ENCODE measurements at regions not wholly inside any gene's neighbourhood (a gene's known extent, or its start where the extent isn't known, plus 50 kb on each side); places are given as distances from the start of the nearest gene placed in this dataset.
"Not testable (repeated sequence)": the region's sequence is repeated elsewhere in the genome, so short reads cannot be mapped to it uniquely, and the experiment has no call there.

DNA sequence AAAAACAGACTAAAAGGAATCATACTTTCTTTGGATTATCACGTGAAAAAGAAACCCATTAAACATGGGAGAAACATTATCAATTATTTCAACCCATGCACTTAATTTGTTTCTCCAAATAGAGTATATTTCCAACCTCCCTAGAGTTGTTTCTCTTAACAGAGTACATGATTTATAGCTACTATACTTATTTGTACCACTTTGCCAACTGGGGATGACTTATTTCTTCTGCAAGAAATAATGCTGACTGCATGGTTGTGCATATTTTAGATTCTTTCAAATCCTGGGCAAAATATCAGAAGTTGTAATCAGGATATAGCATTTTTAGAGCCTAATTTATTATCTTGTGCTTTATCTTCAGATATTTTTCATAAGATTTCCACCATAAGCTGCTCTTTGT, 629.1 kb upstream of the EYS start:
- DNase-seq = peak; percentile 27

DNA sequence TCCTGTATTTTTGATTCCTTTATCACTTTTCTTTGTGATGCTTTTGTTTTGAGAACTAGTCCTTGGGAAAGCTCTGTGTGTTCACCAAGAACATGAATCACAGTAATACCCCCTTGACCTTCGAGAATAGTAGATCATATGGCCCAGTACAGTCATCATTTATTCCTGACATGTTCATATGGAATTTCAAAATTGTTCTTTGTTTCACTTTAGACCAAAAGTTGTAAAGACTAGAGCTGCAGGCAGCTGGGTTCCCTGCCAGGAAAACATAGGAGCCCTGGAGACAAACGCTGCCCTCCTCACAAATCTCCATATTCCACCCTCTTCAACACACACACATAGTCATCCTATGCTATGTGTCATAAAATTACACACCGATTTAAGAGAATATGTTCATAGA, 621.2 kb upstream of the EYS start:
- peak; percentile 70 for DNase-seq

DNA sequence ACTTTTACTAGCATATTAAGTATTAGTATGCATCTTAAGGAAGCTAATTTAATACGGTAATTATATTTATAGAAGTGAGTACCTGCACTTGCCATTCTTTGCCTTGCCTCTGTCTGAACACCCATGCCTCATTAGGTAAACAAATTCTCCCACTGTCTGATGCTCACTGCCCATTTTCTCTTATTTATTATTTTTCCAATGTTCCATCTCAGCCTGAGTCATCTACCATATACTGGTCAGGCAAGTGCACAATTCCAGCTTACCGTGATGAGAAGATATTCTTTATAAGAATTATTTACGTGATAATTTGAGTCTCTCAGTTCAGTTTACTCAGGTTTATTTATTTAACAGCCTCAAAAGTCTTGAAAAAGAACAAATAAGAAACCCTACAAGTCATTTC, 619.2 kb upstream of the EYS start:
- no peak for DNase-seq

DNA sequence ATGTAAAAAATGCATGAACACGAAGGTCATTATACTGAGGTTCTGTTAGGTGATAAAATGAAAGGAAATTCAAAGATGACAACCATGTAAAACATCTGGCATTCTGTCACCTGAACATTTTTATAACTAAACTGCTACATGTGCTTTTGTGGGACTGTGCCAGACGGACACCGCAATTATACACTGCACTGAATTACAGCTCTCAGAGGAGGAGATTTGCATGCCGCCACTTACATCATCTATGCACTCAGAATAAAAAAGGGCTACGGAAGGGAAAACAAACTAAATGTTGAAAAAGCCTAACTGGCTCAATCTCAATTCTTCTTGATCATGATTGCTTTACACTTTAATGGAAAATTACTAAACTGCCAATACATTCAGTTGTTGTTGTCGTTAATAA, 614.0 kb upstream of the EYS start:
- peak; percentile 6 for DNase-seq

DNA sequence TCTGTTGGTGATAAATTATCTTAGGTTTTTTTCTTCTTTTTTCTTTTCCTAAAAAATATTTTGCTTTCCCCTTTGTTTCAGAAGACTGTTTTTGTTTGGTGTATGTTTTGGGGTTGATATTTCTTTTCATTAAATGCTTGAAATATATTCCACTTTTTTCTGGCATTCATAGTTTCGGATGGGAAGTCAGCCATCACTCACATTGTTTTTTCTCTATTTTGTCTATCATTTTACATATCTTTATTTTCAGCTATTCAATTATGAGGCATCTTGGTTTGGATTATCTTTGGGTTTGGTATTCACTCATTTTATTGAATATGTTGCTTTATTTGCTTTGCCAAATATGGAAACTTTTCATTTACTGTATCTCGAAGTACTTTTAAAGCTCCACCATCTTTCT, 600.5 kb upstream of the EYS start:
- DNase-seq = no peak

DNA sequence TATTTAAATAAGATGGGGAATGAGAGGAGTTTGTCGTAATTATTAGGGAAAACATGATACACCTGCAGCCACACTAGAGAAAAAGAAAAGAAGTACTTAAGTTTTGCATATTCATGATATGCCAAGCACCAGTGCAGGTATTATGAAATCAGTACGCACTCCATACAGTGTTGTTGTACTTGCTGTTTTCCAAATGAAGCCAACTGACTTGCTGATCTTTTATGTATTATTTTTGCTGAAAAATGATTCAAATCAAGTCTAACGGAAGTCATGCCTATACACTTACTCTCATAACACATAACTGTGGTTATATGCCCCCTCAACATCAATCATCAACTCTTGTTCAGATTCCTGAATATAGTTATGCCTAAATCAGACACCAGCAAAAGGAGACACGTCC, 584.9 kb upstream of the EYS start:
- no peak for DNase-seq

DNA sequence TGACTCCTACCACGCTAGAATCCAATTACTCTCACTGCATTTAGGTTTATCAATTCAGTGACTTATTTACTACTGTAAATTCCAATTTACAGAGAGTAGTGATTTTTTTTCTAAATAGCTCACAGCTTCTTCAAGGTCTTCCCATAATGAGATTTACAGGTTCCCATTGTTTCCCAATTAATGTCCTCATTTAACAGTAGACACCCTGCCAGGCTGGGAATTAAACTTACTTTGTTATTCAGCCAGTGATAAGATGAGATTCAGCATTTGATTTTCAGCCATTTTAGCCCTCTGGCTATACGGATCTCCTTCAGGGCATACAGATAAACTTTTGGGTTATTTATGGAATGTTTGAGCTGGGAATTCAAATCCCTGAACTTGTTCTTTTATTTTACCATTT, 582.9 kb upstream of the EYS start:
- no peak for DNase-seq

DNA sequence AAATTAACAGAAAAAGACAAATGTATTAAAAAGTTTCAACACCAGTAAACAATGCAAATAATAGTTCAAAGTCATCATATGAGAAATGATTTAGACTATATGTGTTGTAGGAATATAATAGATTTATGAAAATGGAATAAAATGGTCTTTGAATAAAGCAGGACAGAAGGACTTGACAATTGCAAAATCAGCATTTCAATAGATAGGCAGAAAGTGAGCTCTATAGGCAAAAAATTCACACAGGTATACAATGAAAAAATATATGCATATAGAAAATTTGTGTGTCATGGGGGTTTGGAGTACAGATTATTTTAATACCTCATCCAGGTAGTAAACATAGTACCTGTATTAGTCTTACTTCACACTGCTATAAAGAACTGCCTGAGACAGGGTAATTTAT, 571.1 kb upstream of the EYS start:
- DNase-seq = no peak

DNA sequence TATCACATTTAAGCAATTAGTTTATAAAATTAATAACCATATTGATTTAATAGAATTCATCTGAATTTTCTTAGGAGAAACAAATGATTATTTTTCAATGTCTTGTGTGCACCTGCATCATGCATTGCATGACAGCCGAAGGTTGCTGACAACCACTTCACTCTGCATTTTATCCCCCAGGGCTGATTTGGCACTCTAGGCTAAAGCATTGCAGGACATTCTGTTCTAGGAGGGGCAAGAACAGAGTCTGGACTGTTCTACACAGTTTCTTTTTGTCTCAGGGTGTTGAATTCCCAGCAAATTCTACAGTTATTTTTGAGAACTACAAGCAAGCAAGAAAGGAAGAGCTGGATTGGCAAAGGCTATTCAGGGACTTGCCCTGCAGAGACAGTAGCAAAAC, 570.4 kb upstream of the EYS start:
- no peak for DNase-seq

DNA sequence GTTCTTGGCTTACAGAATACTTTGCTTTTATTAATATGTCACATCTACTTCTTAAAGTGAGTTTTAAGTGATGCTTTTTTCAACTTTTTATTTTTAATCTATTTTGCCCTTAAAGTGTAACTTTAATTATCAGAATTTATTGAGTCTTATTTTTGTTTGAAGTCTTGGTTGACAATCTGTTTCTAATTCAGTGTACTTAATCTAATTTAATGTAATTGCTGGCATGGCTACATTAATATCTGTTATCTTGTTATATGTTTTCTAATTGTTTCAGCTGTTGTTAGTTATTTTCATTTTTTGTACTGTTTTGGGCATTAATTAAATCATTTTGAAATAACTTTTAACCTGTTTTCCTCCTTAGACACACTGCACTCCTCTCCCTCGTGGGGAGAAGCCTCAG, 558.7 kb upstream of the EYS start:
- DNase-seq = no peak

DNA sequence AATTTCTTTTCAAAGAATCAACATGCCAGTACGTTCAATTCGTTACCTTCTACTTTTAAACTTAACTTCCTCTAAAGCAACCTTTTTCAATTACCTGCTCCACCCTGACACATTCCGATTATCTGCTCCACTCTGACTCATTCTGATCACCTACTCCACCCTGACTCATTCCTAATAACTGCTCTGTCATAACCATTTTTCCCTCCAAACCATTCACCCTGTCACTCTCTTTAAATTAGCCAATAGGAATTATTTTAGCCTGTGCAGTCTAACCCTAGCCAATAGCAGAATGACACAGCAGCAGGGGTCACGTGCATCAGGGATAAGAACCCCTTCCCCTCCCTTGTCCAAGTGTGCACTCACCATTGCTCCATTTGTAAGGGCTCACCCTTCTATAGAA, 557.4 kb upstream of the EYS start:
- DNase-seq = no peak

DNA sequence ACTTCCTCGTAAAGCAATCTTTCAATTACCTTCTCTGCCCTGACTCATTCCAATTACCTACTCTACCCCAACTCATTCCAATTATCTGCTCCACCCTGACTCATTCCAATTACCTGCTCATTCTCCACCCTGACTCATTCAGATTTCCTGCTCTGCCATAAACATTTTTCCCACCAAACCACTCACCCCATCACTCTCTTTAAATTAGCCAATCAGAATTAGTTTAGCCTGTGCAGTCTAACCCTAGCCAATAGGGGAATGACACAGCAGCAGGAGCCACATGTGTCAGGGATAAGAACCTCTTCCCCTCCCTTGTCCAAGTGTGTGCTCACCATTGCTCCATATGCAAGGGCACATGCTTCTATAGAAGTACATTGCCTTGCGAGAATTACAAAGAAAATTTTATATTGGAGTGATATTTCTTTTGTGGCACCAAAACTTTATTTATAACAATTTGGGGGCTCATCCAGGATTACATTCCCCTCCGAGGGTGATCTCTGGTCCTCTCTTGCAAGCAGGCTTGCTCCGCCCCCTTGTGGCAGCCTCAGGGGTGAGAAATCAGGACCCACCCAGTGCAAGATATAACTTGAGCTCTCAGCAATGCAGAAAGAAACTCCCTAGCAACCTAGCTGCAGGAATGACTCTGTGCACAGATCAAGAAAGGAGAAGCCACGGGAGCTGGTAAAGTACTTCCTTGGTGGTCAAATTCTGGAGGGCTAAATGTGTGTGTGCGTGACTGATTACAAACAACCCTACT, 551.9 kb upstream of the EYS start:
- not testable (repeated sequence) for DNase-seq

DNA sequence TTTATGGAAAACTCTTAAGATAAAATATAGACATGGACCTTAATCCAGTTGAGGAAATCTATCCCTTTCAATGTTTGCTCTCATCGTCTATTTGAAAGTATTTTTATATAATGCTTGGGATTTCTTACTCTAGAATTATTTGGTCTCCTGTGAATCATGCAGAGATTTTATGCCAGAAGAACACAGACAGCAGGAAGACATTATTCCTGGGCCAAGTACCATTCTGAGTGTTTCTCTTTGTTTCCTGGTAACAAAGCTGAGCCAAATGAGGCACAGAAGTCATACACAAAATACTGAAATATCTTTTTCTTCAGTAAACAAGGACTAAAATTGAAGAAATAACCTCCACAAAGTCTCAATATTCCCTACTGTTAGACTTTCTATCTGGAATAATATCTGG, 538.2 kb upstream of the EYS start:
- DNase-seq = no peak

DNA sequence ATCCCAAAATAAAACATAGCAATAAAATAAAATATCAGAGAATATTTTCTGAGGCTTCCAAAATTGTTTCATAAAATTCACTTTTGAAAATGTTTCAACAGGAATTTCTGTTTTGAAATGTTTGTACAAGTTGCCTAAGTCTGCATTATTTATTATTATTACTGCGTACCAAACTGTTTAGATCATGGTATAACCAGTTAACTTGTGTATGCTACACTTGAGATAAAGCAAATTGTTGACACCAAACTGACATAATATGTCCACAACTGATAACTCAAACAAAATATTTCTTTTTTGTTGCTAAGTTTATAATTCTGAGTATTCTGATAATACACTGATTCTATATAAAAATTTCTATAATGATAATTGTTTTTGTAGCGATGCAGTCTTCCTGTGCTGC, 531.8 kb upstream of the EYS start:
- DNase-seq = no peak

DNA sequence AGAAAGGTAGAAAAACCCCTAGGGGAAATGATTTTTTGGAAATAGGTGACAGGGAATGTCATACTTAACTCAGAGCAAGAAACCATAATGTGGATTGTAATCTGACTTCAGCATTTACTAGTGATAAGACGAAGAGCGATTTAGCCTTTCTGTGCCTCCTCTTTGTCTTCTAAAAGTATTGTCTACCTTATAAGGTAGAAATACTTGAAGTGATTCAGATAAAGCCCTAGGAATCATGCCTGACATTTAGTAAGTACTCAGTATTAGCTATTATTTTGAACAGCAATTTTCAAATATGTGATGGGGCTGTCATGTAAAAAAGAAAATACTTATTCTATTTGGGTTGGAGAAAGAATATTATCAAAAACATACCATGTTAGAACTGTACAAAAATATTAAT, 525.9 kb upstream of the EYS start:
- DNase-seq = no peak

DNA sequence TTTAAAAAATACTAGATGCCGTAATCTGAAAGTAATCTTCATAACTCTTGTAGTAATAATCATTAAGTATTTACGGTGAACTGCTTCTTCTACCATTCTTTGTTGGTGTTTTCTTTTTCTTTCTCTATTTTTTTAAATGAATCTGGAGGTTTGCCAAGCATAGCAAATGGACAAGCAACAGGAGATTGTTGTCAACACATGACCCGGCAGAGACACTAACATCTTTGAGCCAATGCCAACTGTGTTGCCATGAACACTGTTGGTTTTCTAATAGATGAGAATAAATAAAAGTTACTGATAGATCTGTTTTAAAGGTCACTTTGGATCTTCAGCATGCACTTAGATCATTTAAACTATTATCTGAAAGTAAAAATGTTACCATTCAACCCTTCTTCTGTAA, 523.6 kb upstream of the EYS start:
- DNase-seq = no peak

DNA sequence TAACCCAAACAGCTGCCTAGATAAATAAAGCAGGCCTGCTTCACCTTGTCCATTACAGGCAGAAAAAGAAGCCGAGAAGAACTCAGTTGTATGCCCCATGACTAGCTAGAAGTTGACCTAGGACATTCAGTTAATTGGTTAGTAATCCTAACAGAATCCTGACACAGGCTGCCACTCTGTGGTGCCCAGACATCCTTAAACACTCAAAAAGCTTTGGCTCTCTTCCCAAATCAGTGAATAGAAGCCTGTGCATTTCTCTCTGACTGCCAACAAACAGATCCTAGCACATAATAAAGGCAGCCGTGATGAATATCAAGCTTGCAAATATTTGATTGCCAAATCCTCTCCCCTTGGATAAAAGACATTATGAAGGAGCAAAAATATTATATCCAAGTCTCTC, 519.1 kb upstream of the EYS start:
- peak; percentile 8 for DNase-seq

DNA sequence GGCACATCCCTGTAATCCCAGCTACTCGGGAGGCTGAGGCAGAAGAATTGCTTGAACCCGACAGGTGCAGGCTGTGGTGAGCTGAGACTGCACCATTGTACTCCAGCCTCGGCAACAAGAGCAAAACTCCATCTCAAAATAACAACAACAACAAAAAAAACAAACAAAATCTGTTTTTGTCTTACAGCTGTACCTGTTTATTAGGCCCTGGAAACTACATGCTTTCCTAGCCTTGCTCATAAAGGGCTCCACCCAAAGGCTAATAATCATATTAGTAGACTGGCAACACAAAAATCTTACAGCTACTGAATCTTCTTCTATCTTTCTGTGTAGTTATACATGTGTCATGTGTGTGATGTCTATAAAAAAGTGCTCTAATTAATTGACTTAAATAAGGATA, 503.9 kb upstream of the EYS start:
- no peak for DNase-seq

DNA sequence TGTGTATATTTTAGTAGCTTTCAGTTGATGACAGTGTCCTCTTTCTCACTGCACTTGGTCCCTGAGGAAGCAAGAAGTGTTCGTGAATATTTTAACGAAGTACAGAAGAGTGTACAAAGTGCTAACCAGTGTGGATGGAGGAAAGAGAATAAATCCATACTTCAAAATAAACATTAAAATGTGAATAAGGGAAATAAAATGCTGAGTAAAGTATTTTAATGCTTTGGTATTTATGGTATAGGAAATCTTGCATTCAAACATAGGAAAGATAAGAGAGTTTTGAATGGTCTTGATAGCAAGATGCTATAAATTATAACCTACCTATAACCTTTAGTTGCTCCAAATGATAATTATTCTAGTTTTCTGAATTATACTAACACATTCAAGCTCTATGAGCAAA, 493.4 kb upstream of the EYS start:
- DNase-seq = no peak

DNA sequence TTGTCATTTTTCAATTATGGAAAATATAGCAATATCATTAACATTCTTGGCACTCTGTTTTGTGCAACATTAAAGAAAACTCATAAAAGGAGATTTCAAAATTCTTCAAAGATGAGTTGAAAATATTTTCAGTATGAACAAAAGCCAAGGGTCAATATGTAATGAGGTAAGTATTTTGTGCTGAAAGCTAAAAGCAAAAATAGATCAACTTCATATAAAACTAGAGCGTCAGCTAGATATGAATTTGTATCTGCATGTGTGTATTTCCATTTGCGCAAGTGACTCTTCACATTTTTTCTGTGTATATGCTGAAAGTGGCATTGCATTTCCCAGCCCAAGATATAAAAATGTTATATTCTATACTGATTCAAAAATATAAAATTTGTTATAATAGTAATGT, 492.1 kb upstream of the EYS start:
- DNase-seq = peak; percentile 37

DNA sequence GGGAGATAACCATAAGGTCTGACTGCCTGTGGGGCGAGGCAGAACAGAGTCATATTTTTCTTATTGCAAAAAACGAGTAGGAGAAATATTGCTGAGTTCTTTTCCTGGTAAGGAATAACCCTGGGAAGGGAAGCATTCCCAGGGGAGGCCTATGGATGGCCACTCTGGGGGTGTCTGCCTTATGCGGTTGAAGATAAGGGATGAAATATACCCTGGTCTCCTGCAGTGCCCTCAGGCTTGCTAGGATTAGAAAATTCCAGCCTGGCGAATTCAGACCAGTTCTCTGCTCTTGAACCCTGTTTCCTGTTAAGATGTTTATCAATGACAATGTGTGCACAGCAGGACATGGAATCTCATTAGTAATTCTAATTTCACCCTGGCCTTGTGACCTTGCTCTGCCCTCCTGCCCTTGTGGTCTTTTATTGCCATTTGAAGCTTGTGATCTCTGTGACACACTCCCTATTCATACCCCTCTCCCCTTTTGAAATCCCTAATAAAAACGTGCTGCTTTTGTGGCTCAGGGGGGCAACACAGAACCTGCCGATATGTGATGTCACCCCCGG, 491.1 kb upstream of the EYS start:
- DNase-seq = no peak

DNA sequence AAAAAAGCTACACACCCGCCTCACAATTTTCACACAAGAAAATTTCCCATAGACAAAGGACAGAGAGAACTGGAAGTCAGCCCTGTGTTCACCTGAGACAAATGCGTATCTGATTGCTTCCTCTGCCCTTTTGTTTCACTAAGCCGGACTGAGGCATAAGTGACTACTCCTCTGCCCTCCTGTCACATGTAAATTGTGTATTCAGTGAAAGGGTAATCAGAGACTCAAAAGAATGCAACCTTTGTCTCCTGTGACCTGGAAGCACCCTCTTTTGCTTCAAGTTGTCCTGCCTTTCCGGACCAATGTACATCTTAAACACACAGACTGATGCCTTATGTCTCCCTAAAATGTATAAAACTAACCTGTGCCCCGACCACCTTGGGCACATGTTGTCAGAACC, 483.8 kb upstream of the EYS start:
- DNase-seq = no peak

DNA sequence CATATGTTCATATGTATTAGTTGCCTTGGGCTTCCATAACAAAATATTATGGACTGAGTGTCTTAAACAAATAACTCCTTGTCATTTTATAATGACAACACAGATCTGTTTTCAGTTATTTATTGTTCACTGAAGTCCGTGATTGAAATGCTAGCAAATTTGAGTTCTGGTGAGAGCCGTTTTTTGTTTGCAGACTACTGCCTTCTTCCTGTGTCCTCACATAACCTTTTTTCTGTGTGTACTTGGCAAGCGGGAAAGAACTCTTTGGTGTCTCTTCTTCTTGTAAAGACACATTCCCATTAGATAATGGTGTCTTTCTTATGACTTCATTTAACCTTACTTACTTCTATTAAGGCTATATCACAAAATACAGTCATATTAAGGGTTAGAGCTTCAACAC, 482.9 kb upstream of the EYS start:
- DNase-seq = no peak

DNA sequence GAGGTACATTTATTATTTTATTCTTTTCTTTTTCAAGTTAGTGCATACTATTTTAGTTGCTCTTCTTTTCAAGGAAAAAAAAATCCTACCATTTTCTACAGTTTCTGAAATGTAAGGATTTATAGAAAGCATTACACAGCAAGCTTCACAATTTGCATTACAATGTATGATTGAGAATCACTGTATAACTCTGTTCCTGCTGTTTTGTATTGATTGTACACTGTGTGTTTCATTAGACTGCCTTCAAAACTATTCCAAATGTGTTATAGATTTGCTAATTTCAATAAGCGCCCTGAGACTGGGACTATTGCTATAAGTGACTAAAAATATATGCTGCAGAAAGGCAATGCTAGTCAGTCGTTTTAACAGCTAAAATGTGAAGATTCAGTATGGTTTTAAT, 479.7 kb upstream of the EYS start:
- no peak for DNase-seq

DNA sequence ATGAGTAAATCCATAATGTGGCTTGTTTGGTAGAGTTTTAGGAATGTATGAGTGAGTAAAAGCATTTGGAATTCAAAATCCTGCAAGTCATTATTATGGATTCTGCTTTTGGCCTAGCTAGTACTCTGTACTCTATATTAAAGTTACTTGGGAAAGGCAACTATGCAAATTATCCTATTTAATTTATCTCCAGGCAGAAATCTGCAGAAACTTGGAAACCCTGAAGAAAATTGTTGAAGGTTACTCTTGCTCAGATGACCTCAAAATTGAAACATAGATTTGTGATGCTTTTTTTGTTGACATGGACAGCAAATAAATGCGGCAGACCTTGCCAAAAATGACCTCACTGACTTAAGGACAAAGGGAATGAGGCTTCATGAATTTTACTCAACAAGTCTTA, 477.1 kb upstream of the EYS start:
- DNase-seq = peak; percentile 68
